ENCODE measurements at regions not wholly inside any gene's neighbourhood (a gene's known extent, or its start where the extent isn't known, plus 50 kb on each side); places are given as distances from the start of the nearest gene placed in this dataset.

GRCh38 chr13:91172160-91172559 is 175.3 kb upstream of the MIR17HG start:
- no peak overlapping the region for H3K4me3 ChIP-seq
- peaks cover 0 to 37% (median 0%) of the 10 kb centered on the region in 3 donors for H3K4me1 ChIP-seq
- H3K36me3 ChIP-seq, result no peaks in the 10 kb centered on the region
- TF ChIP-seq POLR2A (IDR thresholded peaks at IDR 0.05), result no peak
- no peak for TF ChIP-seq CTCF (IDR thresholded peaks at IDR 0.05)
- intact Hi-C loops (cut with DNase I), result no loop called here
- no peak overlapping the region for H3K27ac ChIP-seq
- peaks cover 0 to 85% (median 1%) of the 10 kb centered on the region in 4 donors for H3K27me3 ChIP-seq
- no peak for DNase-seq
- 60 to 63% methylated on average over 4 of the region's 4 CpGs for WGBS, 2 donors
- no peaks in the 10 kb centered on the region for H3K9me3 ChIP-seq

DNA sequence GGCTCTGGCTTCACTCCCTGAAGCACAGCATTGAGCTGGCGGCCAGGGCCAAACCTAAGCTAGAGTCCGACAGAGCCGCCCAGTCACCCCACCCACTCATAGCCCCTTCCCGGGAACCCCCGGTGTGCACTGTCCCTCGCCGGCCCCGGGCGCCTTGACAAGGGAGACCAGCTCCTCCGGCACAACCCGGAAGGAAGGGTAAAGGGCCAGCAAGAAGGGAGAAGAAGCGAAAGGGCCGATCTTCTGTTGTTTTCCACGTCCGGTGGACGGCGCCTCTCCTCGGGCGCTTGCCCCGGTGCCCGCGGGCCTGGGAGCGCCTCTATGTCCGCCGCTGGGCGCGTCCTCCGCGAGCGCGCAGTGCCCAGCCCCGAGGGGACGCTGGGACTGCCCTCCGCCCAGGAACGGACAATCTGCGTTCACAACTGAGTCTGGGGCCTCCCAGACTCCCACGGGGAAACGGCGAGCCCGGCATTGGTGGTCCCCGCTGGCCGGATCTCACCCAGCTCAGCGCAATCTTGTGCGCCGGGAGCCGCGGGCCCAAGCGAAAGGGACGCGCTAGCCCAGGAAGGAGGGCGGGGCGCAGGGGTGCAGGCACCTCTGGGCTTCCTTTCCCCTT is 172.5 kb upstream of the MIR17HG start:
- H3K27ac ChIP-seq, result no peak overlapping the region
- no peak for DNase-seq
- peak overlapping the region in 3 of 4 donors; percentile 21 to 62 (median 40) for H3K4me3 ChIP-seq
- no peak for TF ChIP-seq CTCF (IDR thresholded peaks at IDR 0.05)
- TF ChIP-seq POLR2A (IDR thresholded peaks at IDR 0.05), result no peak
- no peaks in the 10 kb centered on the region for H3K36me3 ChIP-seq
- H3K27me3 ChIP-seq, result peaks cover 0 to 98% (median 1%) of the 10 kb centered on the region in 4 donors
- peaks cover 0 to 9% (median 0%) of the 10 kb centered on the region in 3 donors for H3K4me1 ChIP-seq
- 15 to 20% methylated on average over 13 to 14 of the region's 52 CpGs for WGBS, 2 donors
- intact Hi-C loops (cut with DNase I), result no loop called here
- H3K9me3 ChIP-seq, result no peaks in the 10 kb centered on the region

DNA sequence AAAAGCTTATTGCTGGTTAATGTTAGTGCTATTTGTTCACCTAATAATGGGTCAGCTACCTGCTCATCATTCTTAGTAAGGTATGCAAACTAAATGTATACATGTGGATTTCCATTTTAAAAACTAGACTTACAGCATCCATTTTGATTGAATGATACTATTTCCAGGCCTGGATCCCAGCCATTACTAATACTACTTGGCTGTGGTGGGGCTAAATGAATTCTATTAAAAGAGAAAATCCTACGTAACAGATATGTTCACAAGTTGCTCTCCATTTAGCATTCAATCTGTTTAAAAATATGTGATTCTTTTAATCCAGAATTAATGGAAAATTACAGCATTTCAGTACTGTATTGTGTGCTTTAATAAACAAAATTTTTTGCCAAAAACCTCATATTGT is 169.4 kb upstream of the MIR17HG start:
- H3K27ac ChIP-seq, result no peak overlapping the region
- peaks cover 0 to 9% (median 0%) of the 10 kb centered on the region in 3 donors for H3K4me1 ChIP-seq
- H3K9me3 ChIP-seq, result no peaks in the 10 kb centered on the region
- no peak overlapping the region for H3K4me3 ChIP-seq
- intact Hi-C loops (cut with DNase I), result no loop called here
- 79 to 92% methylated on average over 1 of the region's 1 CpG for WGBS, 2 donors
- no peak for DNase-seq
- H3K36me3 ChIP-seq, result no peaks in the 10 kb centered on the region
- peaks cover 0 to 98% (median 1%) of the 10 kb centered on the region in 4 donors for H3K27me3 ChIP-seq
- TF ChIP-seq CTCF (IDR thresholded peaks at IDR 0.05) (no peak), POLR2A (IDR thresholded peaks at IDR 0.05) (no peak)

DNA sequence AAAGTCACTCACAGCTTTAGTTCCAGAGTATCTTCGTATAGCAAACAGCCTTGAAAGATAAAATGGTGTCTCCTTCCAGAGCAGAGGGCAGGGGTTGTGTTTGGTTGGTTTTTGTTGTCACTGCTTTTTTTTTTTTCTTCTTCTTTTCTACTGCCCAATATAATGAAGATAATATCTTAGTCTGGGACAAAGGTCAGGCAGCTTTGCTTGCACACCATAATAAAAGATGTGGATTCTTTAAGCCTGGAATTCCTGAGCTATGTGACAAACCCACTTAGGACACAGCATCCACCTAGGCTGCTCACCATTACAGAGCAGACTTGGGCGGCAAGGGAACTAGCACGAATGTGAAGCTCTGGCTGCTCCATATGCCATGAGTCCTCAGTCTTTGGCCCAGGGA is 165.6 kb upstream of the MIR17HG start:
- H3K4me1 ChIP-seq, result no peaks in the 10 kb centered on the region
- H3K9me3 ChIP-seq, result no peaks in the 10 kb centered on the region
- intact Hi-C loops (cut with DNase I), result no loop called here
- no peak overlapping the region for H3K27ac ChIP-seq
- DNase-seq, result no peak
- TF ChIP-seq CTCF (IDR thresholded peaks at IDR 0.05), result no peak
- TF ChIP-seq POLR2A (IDR thresholded peaks at IDR 0.05), result no peak
- 80 to 88% methylated on average over 2 to 3 of the region's 3 CpGs for WGBS, 2 donors
- H3K36me3 ChIP-seq, result no peaks in the 10 kb centered on the region
- peaks cover 0 to 84% (median 0%) of the 10 kb centered on the region in 4 donors for H3K27me3 ChIP-seq
- no peak overlapping the region for H3K4me3 ChIP-seq

GRCh38 chr13:91184244-91184926 is 163.1 kb upstream of the MIR17HG start:
- H3K27ac ChIP-seq, result no peak overlapping the region
- H3K4me1 ChIP-seq, result no peaks in the 10 kb centered on the region
- WGBS, 2 donors, result 48 to 50% methylated on average over 5 to 6 of the region's 6 CpGs
- peaks cover 0 to 64% (median 0%) of the 10 kb centered on the region in 4 donors for H3K27me3 ChIP-seq
- DNase-seq, result no peak
- H3K9me3 ChIP-seq, result no peaks in the 10 kb centered on the region
- H3K36me3 ChIP-seq, result no peaks in the 10 kb centered on the region
- TF ChIP-seq POLR2A (IDR thresholded peaks at IDR 0.05), result no peak
- no peak for TF ChIP-seq CTCF (IDR thresholded peaks at IDR 0.05)
- H3K4me3 ChIP-seq, result no peak overlapping the region
- intact Hi-C loops (cut with DNase I), result no loop called here

All from esophagus squamous epithelium (tissue), 5 donors.